ENCODE measurements at regions not wholly inside any gene's neighbourhood (a gene's known extent, or its start where the extent isn't known, plus 50 kb on each side); places are given as distances from the start of the nearest gene placed in this dataset.

- TF ChIP-seq POLR2A (IDR thresholded peaks at IDR 0.05) (no peak), CTCF (IDR thresholded peaks at IDR 0.05 in 8 of 11, conservative IDR thresholded peaks at IDR 0.05 in 3 of 11) (no peak)
Measured at GRCh38 chr2:104452558-104452957, 401.4 kb upstream of the POU3F3 start.

Data from spleen (tissue), 7 donors.